ENCODE measurements at regions not wholly inside any gene's neighbourhood (a gene's known extent, or its start where the extent isn't known, plus 50 kb on each side); places are given as distances from the start of the nearest gene placed in this dataset.

DNA sequence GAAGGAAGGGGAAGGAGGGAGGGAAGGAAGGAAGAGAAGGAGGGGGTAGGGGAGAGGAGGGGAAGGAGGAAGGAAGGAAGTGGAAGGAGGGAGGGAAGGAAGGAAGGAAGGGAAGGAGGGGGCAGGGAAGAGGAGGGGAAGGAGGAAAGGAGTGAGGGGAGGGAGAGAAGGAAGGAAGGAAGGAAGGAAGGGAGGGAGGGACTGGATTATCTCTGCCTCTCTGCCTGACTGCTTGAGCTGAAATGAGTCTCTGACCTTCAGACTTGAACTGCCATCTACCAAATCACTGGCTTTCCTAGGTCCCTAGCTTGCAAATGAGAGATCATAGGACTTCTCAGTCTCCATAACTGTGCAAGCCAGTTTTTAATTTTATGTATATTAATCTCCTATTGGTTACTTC lies 436.8 kb downstream of the PREX1 start:
- no peak for DNase-seq
- no peaks in the 10 kb centered on the region for H3K36me3 ChIP-seq (replicated peaks)
- in situ Hi-C loops (cut with HindIII; ENCODE audit: low pct_ligation_motif_present, low sequenced_read_pairs): no loop called here
- H3K4me3 ChIP-seq (ENCODE audit: low read depth, low read length): no peak overlapping the region
- TF ChIP-seq, protein P1, sequence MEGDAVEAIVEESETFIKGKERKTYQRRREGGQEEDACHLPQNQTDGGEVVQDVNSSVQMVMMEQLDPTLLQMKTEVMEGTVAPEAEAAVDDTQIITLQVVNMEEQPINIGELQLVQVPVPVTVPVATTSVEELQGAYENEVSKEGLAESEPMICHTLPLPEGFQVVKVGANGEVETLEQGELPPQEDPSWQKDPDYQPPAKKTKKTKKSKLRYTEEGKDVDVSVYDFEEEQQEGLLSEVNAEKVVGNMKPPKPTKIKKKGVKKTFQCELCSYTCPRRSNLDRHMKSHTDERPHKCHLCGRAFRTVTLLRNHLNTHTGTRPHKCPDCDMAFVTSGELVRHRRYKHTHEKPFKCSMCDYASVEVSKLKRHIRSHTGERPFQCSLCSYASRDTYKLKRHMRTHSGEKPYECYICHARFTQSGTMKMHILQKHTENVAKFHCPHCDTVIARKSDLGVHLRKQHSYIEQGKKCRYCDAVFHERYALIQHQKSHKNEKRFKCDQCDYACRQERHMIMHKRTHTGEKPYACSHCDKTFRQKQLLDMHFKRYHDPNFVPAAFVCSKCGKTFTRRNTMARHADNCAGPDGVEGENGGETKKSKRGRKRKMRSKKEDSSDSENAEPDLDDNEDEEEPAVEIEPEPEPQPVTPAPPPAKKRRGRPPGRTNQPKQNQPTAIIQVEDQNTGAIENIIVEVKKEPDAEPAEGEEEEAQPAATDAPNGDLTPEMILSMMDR (IDR thresholded peaks at IDR 0.05; ENCODE audit: low read depth, low read length, missing control alignments): no peak
- H3K27me3 ChIP-seq (replicated peaks): no peaks in the 10 kb centered on the region
- H3K27ac ChIP-seq: no peak overlapping the region

- H3K4me3 ChIP-seq (ENCODE audit: low read depth, low read length): no peak overlapping the region
- DNase-seq: no peak
- TF ChIP-seq, protein P1 (IDR thresholded peaks at IDR 0.05; ENCODE audit: low read depth, low read length, missing control alignments): no peak
- no peak overlapping the region for H3K27ac ChIP-seq
- in situ Hi-C loops (cut with HindIII; ENCODE audit: low pct_ligation_motif_present, low sequenced_read_pairs): no loop called here
- no peaks in the 10 kb centered on the region for H3K36me3 ChIP-seq (replicated peaks)
- H3K27me3 ChIP-seq (replicated peaks): no peaks in the 10 kb centered on the region
Observed at GRCh38 chr20:48387675-48388074, 440.1 kb downstream of the PREX1 start.

GRCh38 chr20:48385527-48385926 lies 442.3 kb downstream of the PREX1 start:
- Histone ChIP-seq H3K4me3 (ENCODE audit: low read depth, low read length) (no peak overlapping the region), H3K27me3 (replicated peaks) (no peaks in the 10 kb centered on the region), H3K27ac (no peak overlapping the region), H3K36me3 (replicated peaks) (no peaks in the 10 kb centered on the region)
- TF ChIP-seq, protein P1 (IDR thresholded peaks at IDR 0.05; ENCODE audit: low read depth, low read length, missing control alignments): no peak
- in situ Hi-C loops (cut with HindIII; ENCODE audit: low pct_ligation_motif_present, low sequenced_read_pairs): no loop called here
- DNase-seq: no peak

GRCh38 chr20:48385114-48385513 lies 442.7 kb downstream of the PREX1 start:
- Histone ChIP-seq H3K27me3 (replicated peaks) (no peaks in the 10 kb centered on the region), H3K4me3 (ENCODE audit: low read depth, low read length) (no peak overlapping the region), H3K27ac (no peak overlapping the region), H3K36me3 (replicated peaks) (no peaks in the 10 kb centered on the region)
- TF ChIP-seq, protein P1 (IDR thresholded peaks at IDR 0.05; ENCODE audit: low read depth, low read length, missing control alignments): no peak
- DNase-seq: no peak
- in situ Hi-C loops (cut with HindIII; ENCODE audit: low pct_ligation_motif_present, low sequenced_read_pairs): no loop called here

DNA sequence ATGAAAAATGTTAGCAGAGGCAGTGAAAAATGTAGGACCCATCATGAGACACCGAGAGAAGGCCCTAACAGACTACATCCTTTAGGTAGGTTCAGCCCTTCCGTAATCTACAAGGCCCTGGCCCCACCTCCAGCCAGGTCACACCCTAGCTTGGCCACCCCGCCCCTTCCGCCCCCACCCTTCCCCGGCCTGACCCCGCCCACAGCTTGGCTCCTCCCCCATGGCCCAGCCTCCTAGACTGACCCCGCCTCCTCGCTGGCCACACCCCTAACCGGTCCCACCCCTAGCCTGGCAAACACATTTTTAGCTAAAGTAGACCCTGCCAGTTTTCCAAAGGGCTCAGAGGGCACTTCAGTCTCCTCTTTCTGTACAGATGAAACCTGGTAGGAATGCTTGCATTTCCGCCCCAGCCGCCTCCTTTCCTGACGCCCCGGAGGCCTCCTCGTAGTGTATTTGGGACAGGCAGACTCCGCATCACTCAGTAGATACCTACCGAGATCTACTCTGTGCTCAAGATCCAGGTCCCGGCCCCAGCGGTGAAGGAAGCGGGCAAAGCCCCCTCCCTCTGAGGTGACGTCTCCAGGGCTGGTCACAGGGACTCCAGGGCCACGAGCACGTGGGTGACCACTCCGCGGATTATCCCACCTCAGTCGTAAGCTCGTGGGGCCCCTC lies 443.5 kb downstream of the PREX1 start:
- no peak for DNase-seq
- H3K36me3 ChIP-seq (replicated peaks): no peaks in the 10 kb centered on the region
- no peak overlapping the region for H3K27ac ChIP-seq
- no peak overlapping the region for H3K4me3 ChIP-seq (ENCODE audit: low read depth, low read length)
- in situ Hi-C loops (cut with HindIII; ENCODE audit: low pct_ligation_motif_present, low sequenced_read_pairs): no loop called here
- H3K27me3 ChIP-seq (replicated peaks): no peaks in the 10 kb centered on the region
- TF ChIP-seq, protein P1 (IDR thresholded peaks at IDR 0.05; ENCODE audit: low read depth, low read length, missing control alignments): no peak

- Histone ChIP-seq H3K36me3 (replicated peaks) (no peaks in the 10 kb centered on the region), H3K4me3 (ENCODE audit: low read depth, low read length) (no peak overlapping the region), H3K27me3 (replicated peaks) (no peaks in the 10 kb centered on the region), H3K27ac (no peak overlapping the region)
- no peak for DNase-seq
- in situ Hi-C loops (cut with HindIII; ENCODE audit: low pct_ligation_motif_present, low sequenced_read_pairs): no loop called here
- TF ChIP-seq, protein P1 (IDR thresholded peaks at IDR 0.05; ENCODE audit: low read depth, low read length, missing control alignments): no peak
Observed at GRCh38 chr20:48383252-48383651, 444.5 kb downstream of the PREX1 start.

Measured in brain microvascular endothelial cell (primary cell).